AG09319 (cell line): ENCODE measurements at regions not wholly inside any gene's neighbourhood (a gene's known extent, or its start where the extent isn't known, plus 50 kb on each side); places are given as distances from the start of the nearest gene placed in this dataset.

Experiments
- DNase-seq: peaks from one replicate; pipeline ENCODE4 v3.0.0-alpha.2; 2010; ENCODE audit warnings: low read depth; ENCODE audit errors: extremely low read depth
- CTCF ChIP-seq: IDR thresholded peaks from 2 replicates; pipeline ENCODE4 v1.5.1; 2011; ENCODE audit warnings: low read depth, mild to moderate bottlenecking, inconsistent platforms, low read length, moderate library complexity

GRCh38 chr2:187138265-187138664 lies 289.3 kb upstream of the ZSWIM2 start:
- no peak for DNase-seq
- peak; percentile 76 for TF ChIP-seq CTCF

- no peak for DNase-seq
- no peak for TF ChIP-seq CTCF
These were observed 287.7 kb upstream of the ZSWIM2 start for GRCh38 chr2:187136646-187137045.

- TF ChIP-seq CTCF: no peak
- DNase-seq: no peak
These were observed 285.3 kb upstream of the ZSWIM2 start for GRCh38 chr2:187134306-187134705.

GRCh38 chr2:187129868-187130267 lies 280.9 kb upstream of the ZSWIM2 start:
- no peak for TF ChIP-seq CTCF

GRCh38 chr2:187129306-187129705 lies 280.3 kb upstream of the ZSWIM2 start:
- DNase-seq: no peak
- TF ChIP-seq CTCF: no peak

More at GRCh38 chr2:187129868-187130267, 280.9 kb upstream of the ZSWIM2 start:
- DNase-seq: no peak

- TF ChIP-seq CTCF: no peak
- DNase-seq: no peak
These were observed 277.5 kb upstream of the ZSWIM2 start for GRCh38 chr2:187126247-187127005.

- no peak for TF ChIP-seq CTCF
These were observed 276.3 kb upstream of the ZSWIM2 start for GRCh38 chr2:187125318-187125717.

More at GRCh38 chr2:187125318-187125717, 276.3 kb upstream of the ZSWIM2 start:
- DNase-seq: no peak
